IgD-negative memory B cell (primary cell): ENCODE measurements at regions not wholly inside any gene's neighbourhood (a gene's known extent, or its start where the extent isn't known, plus 50 kb on each side); places are given as distances from the start of the nearest gene placed in this dataset.
"Not testable (repeated sequence)": the region's sequence is repeated elsewhere in the genome, so short reads cannot be mapped to it uniquely, and the experiment has no call there.

Experiments used
- H3K27ac Mint-ChIP-seq, 3 donors: one replicate each; pipeline ENCODE4 v1.8.0; 2020 to 2022; ENCODE audit warnings: mild to moderate bottlenecking in 3 of 3, mixed read lengths in 3 of 3, moderate library complexity in 1 of 3
- H3K27me3 Mint-ChIP-seq: one replicate; pipeline ENCODE4 v1.8.0; 2021; ENCODE audit warnings: mixed read lengths
- H3K36me3 Mint-ChIP-seq: one replicate; pipeline ENCODE4 v1.8.0; 2020; ENCODE audit warnings: mild to moderate bottlenecking, mixed read lengths
- H3K4me1 Mint-ChIP-seq, 3 donors: one replicate each; pipeline ENCODE4 v1.8.0; 2020 to 2022; ENCODE audit warnings: mixed read lengths in 3 of 3, mild to moderate bottlenecking in 1 of 3
- H3K4me3 Mint-ChIP-seq, 4 donors: one replicate each; pipeline ENCODE4 v1.8.0; 2020 to 2022; ENCODE audit warnings: mild to moderate bottlenecking in 4 of 4, mixed read lengths in 4 of 4, moderate library complexity in 3 of 4
- H3K9me3 Mint-ChIP-seq, 3 donors: one replicate each; pipeline ENCODE4 v1.8.0; 2020 to 2021; ENCODE audit warnings: mixed read lengths in 3 of 3, mild to moderate bottlenecking in 1 of 3

DNA sequence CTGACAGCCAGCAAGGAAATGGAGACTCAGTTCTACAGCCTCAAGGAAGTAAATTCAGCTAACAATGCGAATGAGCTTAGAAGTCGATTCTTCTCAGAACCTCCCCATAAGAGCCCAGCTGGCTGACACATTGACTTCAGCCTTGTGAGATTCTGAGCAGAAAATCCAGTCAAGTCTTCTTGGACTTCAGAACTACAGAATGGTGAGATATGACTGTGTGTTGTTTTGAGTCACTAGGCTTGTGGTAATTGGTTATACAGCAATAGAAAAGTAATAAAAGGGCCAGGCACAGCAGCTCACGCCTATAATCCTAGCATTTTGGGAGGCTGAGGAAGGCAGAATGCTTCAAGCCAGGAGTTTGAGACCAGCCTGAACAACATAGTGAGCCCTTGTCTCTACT lies 161.8 kb upstream of the IVNS1ABP start:
- H3K27me3 Mint-ChIP-seq = peaks cover 2% of the 10 kb centered on the region
- H3K9me3 Mint-ChIP-seq = peaks cover 0 to 2% (median 0%) of the 10 kb centered on the region in 3 donors
- no peak overlapping the region for H3K27ac Mint-ChIP-seq
- H3K4me3 Mint-ChIP-seq = no peak overlapping the region
- H3K36me3 Mint-ChIP-seq = no peaks in the 10 kb centered on the region
- peaks cover 0 to 2% (median 0%) of the 10 kb centered on the region in 3 donors for H3K4me1 Mint-ChIP-seq

DNA sequence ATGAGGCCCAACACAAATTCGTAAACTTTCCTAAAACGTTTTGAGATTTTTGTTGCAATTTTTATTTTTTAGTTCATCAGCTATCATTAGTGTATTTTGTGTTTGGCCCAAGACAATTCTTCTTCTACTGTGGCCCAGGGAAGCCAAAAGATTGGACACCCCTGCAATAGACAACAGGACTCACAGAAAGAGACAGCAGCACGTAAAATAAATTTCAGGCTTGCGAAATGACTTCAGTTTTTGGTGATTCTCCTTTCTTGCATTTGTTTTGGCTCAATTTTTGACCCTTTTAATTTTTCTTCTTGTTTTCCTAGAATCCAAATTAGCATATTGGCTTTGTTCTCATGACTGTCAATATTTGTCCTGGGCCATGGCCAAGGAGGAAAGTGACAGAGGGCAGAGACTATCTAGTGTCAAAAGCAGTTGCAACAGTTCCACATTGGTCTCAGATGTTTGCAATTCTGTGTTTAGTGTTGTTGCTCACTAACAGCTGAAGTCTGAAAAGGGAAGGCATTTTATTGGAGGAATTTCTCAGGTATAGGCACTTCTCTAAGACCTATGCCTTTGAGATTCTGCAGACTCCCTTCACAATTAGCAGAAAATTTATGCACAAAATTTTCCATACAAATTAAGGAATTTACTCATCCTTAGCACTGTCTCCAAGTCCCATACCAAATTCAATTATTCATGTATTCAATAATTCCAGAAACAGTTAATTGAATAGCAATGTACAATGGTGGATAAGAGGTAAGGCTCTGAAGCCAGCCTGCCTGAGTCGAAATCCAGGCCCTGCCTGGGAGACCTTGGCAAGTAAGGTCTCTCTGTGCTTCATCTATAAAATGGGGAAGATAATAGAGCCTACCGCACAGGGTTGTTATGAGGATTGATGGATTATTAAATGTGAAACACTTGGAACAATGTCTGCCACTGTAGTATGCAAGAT lies 160.9 kb upstream of the IVNS1ABP start:
- Mint-ChIP-seq H3K36me3 (no peaks in the 10 kb centered on the region), H3K4me3 (no peak overlapping the region), H3K9me3 (peaks cover 0 to 2% (median 0%) of the 10 kb centered on the region in 3 donors)

DNA sequence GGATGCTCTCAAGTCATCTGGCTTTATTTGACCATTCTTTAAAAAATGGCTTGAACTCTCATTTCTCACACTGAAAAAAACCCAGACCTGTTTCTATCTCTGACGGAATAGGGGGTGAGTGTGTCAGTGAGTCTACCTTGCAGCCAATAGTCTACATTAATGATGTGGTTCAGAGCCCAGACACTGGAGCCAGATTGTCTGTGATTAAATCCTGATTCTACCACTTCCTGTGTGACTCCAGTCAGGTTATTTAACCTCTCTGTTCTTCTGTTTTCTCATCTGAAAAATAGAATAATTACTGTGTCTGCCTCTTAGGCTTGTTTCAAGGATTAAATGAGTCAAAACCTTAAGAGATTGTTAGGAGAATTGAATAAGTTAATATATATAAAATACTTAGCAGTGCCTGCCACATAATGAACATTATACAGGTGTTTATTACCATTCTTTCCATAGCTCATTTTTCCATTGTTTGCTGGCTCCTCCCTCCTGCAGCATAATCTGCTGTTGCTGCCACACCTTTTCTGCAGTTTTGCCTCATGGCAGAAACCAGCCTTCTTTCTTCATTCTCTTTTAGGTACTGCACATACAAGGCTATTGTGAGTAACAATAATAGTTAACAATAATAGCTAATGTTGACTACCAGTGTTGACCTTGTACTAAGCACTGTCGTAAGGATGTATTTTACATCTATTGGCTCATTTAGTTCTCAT lies 157.6 kb upstream of the IVNS1ABP start:
- Mint-ChIP-seq H3K27me3 (peaks cover 2% of the 10 kb centered on the region), H3K27ac (no peak overlapping the region), H3K4me1 (peaks cover 0 to 2% (median 0%) of the 10 kb centered on the region in 3 donors), H3K4me3 (no peak overlapping the region), H3K9me3 (no peaks in the 10 kb centered on the region), H3K36me3 (no peaks in the 10 kb centered on the region)

More for the DNA sequence above, 160.9 kb upstream of the IVNS1ABP start:
- H3K27me3 Mint-ChIP-seq = peaks cover 2% of the 10 kb centered on the region
- H3K27ac Mint-ChIP-seq = no peak overlapping the region
- peaks cover 0 to 2% (median 0%) of the 10 kb centered on the region in 3 donors for H3K4me1 Mint-ChIP-seq

DNA sequence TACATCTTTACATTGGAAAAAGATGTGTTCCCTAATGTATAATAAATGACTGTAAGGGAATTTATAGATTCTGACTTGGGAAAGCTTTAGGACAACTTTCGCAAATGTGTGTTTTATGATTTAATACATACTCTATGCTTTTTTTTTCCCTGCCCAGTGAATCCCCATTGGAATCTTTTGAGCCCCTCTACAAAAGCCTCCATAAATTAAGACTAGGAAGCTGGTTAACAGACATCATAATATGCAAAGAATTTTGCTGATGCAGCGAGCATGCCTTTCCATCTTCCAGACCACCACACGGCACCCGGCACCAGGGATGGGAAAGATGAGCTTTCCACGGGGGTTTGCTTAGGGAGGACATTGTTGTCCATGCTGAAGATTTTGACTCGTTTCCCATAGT lies 156.1 kb upstream of the IVNS1ABP start:
- Mint-ChIP-seq H3K4me3 (no peak overlapping the region), H3K36me3 (no peaks in the 10 kb centered on the region), H3K9me3 (no peaks in the 10 kb centered on the region), H3K4me1 (peaks cover 0 to 2% (median 0%) of the 10 kb centered on the region in 3 donors), H3K27ac (no peak overlapping the region), H3K27me3 (peaks cover 2% of the 10 kb centered on the region)

DNA sequence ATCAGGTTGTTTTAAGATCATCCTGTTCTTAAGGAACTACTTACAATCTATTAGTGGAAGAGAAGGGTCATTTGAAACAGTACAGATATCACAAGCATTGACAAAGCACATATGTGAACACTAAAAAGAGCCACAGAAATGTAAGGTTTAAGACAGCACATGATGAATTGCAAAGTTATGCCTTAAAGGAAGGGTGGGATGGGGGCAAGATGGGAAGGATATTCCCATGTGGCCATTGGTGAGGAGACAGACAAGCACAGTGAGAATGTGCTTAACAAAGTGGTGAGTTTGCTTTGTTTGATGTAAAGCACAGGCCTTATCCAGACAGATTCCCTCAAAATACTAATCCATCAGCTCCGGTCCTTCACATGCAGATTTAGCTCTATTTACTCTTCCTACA lies 151.6 kb upstream of the IVNS1ABP start:
- H3K9me3 Mint-ChIP-seq = no peaks in the 10 kb centered on the region
- H3K36me3 Mint-ChIP-seq = no peaks in the 10 kb centered on the region
- no peaks in the 10 kb centered on the region for H3K27me3 Mint-ChIP-seq
- H3K4me3 Mint-ChIP-seq = no peak overlapping the region
- H3K27ac Mint-ChIP-seq = no peak overlapping the region
- no peaks in the 10 kb centered on the region for H3K4me1 Mint-ChIP-seq

DNA sequence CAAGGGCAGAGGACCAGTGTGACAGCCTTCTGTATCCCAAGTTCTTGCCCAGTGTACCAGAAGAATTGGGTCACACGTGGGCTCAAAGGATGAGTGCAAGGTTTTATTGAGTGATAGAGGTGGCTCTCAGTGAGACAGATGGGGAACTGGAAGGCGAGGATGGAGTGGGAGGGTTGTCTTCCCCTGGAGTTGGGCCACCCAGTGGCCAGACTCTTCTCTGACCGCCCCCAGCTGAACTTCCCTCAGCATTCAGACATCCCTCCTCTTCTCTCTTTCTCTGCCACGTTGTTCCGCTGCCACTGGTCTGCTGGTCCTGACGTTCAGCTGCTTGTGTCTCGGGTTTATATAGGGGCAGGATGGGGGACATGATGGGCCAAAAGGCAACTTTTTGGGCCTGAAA lies 150.1 kb upstream of the IVNS1ABP start:
- H3K9me3 Mint-ChIP-seq = no peaks in the 10 kb centered on the region
- no peaks in the 10 kb centered on the region for H3K36me3 Mint-ChIP-seq
- no peaks in the 10 kb centered on the region for H3K4me1 Mint-ChIP-seq
- no peak overlapping the region for H3K27ac Mint-ChIP-seq
- no peaks in the 10 kb centered on the region for H3K27me3 Mint-ChIP-seq
- no peak overlapping the region for H3K4me3 Mint-ChIP-seq

DNA sequence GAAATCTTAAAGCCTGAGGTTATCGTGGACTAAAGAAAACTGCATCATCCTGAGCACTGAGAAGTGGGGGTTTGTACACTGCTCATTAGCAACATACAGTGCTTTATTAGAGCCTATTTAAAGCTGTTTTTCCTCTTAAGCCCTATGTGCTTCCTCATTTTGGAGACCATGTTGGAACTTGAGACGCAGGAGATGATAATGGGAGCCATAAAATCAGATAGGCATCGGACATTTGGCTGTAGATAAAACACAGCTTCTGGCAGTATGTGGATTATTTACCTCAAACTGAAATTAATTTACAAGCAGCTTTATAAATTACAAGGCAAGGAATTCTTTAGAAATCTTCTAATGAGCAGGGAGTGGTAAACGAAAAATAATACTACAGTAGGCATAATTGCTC lies 147.7 kb upstream of the IVNS1ABP start:
- Mint-ChIP-seq H3K9me3 (peaks cover 0 to 2% (median 0%) of the 10 kb centered on the region in 3 donors), H3K4me1 (no peaks in the 10 kb centered on the region), H3K27ac (no peak overlapping the region), H3K4me3 (no peak overlapping the region), H3K27me3 (no peaks in the 10 kb centered on the region), H3K36me3 (peaks cover 2% of the 10 kb centered on the region)

DNA sequence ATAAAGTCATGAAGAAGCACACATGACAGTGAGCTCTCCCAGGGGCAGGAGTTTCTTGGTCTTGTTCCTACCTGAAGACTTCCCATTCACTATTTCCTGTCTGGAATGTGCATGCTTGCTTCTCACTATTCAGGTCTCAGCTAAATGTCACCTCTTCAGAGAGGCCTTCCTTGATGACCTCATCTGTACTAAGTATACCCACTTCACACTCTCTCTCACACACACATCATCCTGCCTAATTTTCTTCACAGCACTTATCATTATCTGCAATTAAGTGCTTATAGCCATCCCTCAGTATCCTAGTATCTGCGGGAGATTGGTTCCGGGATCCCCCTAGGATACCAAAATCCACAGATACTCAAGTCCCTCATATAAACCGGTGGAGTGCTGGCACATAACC lies 146.4 kb upstream of the IVNS1ABP start:
- H3K36me3 Mint-ChIP-seq = peaks cover 2% of the 10 kb centered on the region
- H3K4me1 Mint-ChIP-seq = no peaks in the 10 kb centered on the region

DNA sequence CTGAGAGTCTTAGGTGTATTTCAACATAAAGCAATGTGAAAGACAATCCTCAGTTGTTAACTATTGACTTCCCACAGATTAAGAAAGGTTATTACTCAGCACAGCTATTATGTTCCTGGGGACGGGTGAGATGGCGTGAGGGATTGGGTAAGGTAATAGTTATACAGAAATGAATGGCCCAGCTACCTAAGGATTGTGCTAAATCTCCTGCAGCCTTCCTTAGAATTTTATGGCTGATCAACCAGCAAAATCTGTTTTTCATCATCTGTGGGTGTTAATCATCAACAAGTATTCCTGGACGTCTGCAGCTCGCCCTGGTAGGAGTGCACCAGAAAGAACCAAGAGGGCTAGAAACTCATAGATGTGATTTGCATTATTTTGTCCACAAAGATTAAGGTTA lies 146.0 kb upstream of the IVNS1ABP start:
- H3K36me3 Mint-ChIP-seq = peaks cover 2% of the 10 kb centered on the region
- no peaks in the 10 kb centered on the region for H3K4me1 Mint-ChIP-seq
- no peak overlapping the region for H3K4me3 Mint-ChIP-seq
- peaks cover 0 to 2% (median 0%) of the 10 kb centered on the region in 3 donors for H3K9me3 Mint-ChIP-seq
- H3K27me3 Mint-ChIP-seq = no peaks in the 10 kb centered on the region
- H3K27ac Mint-ChIP-seq = no peak overlapping the region

More for the DNA sequence above, 146.4 kb upstream of the IVNS1ABP start:
- Mint-ChIP-seq H3K4me3 (no peak overlapping the region), H3K9me3 (peaks cover 0 to 2% (median 0%) of the 10 kb centered on the region in 3 donors), H3K27ac (no peak overlapping the region), H3K27me3 (no peaks in the 10 kb centered on the region)

DNA sequence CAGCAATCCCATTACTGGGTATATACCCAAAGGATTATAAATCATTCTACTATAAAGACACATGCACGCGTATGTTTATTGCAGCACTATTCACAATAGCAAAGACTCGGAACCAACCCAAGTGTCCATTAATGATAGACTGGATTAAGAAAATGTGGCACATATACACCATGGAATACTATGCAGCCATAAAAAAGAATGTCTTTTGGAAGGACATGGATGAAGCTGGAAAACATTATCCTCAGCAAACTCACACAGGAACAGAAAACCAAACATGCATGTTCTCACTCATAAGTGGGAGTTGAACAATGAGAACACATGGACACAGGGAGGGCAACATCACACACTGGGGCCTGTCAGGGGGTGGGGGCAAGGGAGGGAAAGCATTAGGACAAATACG lies 143.7 kb upstream of the IVNS1ABP start:
- peak overlapping the region in 1 of 4 donors; percentile 36 for H3K4me3 Mint-ChIP-seq
- H3K27ac Mint-ChIP-seq, H3K9me3 Mint-ChIP-seq, H3K4me1 Mint-ChIP-seq, H3K36me3 Mint-ChIP-seq, H3K27me3 Mint-ChIP-seq: not testable (repeated sequence)

DNA sequence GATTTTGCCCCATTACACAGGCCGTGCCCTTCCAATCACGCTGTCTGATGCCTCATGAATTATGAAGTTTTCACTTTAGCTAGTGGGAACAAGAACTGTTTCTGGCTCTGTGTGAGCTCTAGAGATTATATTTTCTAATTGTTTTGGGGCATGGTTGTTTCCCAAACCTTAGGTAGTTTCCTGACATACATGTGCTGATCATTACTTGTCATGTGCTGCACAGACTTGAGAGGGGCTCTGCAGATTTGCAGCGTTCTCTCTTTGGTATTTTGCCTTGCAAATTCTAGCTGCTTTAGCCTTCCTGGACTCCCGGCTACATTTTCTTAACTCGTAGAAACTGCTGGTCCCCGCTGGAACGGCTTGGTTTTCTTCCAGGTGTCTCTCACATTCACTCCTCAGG lies 142.1 kb upstream of the IVNS1ABP start:
- H3K9me3 Mint-ChIP-seq = peaks cover 0 to 2% (median 0%) of the 10 kb centered on the region in 3 donors
- H3K4me1 Mint-ChIP-seq = peaks cover 0 to 2% (median 0%) of the 10 kb centered on the region in 3 donors
- no peak overlapping the region for H3K4me3 Mint-ChIP-seq
- H3K27ac Mint-ChIP-seq = no peak overlapping the region
- peaks cover 2% of the 10 kb centered on the region for H3K36me3 Mint-ChIP-seq
- no peaks in the 10 kb centered on the region for H3K27me3 Mint-ChIP-seq

DNA sequence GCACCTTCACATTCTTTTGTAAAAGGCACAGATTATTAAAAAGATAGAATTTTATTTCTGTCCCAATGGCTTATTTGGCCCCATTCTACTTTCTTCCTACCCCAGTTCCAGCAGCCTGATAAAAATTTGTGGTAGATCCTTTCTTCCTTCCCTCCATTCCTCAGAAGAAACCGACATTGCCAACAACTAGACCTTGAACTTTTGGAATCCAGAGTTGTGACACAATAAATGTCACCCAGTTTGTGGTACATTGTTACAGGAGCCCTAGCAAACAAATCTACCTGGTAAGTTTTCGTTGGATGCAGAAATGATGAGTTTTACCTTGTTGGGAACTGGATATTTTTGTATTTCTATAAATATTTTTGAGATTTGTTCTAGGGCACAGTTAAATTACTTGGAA lies 141.6 kb upstream of the IVNS1ABP start:
- H3K4me3 Mint-ChIP-seq = no peak overlapping the region
- no peaks in the 10 kb centered on the region for H3K27me3 Mint-ChIP-seq
- peaks cover 0 to 2% (median 0%) of the 10 kb centered on the region in 3 donors for H3K9me3 Mint-ChIP-seq
- peaks cover 0 to 2% (median 0%) of the 10 kb centered on the region in 3 donors for H3K4me1 Mint-ChIP-seq
- peak overlapping the region in 1 of 3 donors; percentile 19 for H3K27ac Mint-ChIP-seq
- peaks cover 2% of the 10 kb centered on the region for H3K36me3 Mint-ChIP-seq

DNA sequence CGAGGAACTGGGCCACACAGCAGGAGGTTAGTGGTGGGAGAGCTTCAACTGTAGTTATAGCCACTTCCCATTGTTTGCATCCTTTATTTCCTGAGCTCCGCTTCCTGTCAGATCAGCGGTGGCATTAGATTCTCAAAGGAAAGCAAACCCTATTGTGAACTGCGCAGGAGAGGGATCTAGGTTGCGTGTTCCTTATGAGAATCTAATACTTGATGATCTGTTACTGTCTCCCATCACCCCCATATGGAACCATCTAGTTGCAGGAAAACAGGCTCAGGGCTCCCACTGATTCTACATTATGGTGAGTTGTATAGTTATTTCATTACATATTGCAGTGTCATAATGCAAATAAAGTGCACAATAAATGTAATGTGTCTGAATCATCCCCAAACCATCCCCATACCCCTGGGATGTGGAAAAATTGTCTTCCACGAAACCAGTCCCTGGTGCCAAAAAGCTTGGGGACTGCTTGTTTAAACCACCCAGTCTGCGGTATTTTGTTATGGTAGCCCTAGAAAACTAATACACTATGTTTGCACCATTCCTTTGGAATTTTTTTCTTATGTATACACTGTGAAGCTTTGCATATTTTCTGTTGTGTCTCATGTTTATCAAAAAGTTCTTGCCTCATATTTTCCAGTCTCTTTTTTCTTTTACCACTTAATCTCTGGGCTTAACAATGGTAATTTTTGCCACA lies 136.6 kb upstream of the IVNS1ABP start:
- H3K27me3 Mint-ChIP-seq = peaks cover 4% of the 10 kb centered on the region
- peaks cover 0 to 2% (median 0%) of the 10 kb centered on the region in 3 donors for H3K4me1 Mint-ChIP-seq
- no peaks in the 10 kb centered on the region for H3K9me3 Mint-ChIP-seq
- H3K36me3 Mint-ChIP-seq = peaks cover 4% of the 10 kb centered on the region
- no peak overlapping the region for H3K4me3 Mint-ChIP-seq
- peak overlapping the region in 1 of 3 donors; percentile 7 for H3K27ac Mint-ChIP-seq

DNA sequence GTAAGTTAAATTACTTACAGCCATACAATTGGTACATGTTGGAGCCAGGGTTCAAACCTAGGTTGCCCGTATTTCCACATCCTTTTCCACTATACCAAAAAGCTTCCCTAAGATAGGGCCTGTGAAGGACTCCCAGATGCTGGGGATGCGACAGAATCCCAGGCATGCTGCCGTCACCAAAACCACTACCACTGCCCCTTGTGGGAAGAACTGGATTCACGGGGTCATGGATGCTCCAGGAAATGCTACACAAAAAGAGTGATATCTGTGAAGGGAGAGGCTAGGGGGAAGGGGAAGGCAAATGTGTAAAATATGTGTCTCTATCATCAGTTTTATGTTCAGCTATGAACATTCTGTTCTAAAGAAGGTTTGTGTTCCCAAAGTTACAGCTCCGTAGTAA lies 133.9 kb upstream of the IVNS1ABP start:
- Mint-ChIP-seq H3K9me3 (no peaks in the 10 kb centered on the region), H3K4me3 (no peak overlapping the region), H3K4me1 (no peaks in the 10 kb centered on the region), H3K27me3 (peaks cover 4% of the 10 kb centered on the region), H3K27ac (no peak overlapping the region), H3K36me3 (peaks cover 4% of the 10 kb centered on the region)
